Hematopoietic multipotent progenitor cell treated with erythropoietin and hydrocortisone succinate and interleukin-3 and kit ligand, for 8 days (in vitro differentiated cells): ENCODE measurements at regions not wholly inside any gene's neighbourhood (a gene's known extent, or its start where the extent isn't known, plus 50 kb on each side); places are given as distances from the start of the nearest gene placed in this dataset.

Source experiments
- DNase-seq: peaks from one replicate; pipeline ENCODE4 v3.0.0-alpha.2; 2015

DNA sequence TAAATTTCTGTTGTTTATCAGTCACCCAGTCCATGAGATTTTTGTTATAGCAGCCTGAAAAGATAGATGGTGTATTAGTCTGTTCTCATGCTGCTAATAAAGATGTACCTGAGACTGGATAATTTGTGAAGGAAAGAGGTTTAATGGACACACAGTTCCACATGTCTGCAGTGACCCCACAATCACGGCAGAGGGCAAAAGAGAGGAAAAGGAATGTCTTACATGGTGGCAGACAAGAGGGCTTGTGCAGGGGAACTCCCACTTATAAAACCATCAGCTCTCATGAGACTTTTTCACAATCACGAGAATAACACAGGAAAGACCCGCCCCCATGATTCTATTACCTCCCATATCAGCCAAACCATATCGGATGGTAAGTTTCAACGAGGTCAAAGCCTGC is 309.2 kb downstream of the LIG4 start:
- no peak for DNase-seq

GRCh38 chr13:107901996-107902562 is 313.3 kb downstream of the LIG4 start:
- DNase-seq: no peak

DNA sequence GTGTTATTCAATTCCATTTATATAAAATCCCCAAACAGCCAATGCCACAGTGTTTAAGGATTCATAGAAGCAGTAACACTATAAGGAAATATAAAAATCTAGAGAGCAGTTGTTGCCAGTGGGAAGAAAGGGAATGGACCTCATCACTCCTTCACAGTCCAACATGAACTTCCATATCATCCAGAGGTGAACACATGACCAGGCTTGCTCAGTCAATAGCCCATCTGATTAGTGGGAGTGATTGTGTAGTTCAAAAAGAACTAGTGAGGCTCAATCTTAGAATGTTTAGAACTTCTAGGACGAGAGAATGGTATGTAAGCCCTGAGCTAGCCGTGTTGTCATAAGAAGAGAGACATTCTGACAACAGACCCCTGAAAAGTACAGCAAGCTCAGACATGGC is 314.1 kb downstream of the LIG4 start:
- no peak for DNase-seq

DNA sequence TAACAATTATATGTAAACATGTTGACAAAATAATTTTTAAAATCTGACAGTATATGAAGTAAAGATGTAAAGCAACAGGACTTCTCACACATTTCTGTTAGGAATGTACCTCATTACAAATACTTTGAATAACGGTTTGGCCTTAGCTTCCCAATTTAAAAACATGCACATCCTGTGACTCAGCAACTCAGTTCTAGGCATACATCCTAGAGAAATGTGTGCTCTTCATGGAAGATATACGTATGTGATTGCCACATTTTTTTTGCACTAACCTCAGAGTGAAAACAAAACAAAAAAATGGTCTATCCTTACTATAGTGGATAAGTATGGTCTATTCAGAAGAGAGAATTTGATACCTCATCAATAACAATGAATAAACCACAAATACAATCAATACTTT is 314.6 kb downstream of the LIG4 start:
- DNase-seq: no peak

DNA sequence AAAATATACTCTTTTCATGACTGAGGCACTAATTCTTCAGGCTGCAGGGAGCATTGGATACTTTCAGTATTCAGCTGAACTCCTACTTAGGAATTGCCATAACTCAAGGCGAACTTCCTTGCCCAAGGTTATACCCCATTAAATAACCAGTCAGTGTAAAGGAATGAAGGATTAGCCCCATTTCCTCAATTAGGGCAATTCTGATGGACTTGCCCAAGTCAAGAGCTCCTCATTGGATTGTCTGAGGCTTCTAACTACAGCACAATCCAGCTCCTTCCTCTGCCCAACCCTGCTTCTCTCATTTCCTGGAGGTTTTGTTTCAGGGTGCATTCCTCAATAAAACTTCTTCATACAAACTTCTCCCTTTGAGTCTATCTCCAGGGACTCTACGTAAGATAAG is 329.2 kb downstream of the LIG4 start:
- no peak for DNase-seq

DNA sequence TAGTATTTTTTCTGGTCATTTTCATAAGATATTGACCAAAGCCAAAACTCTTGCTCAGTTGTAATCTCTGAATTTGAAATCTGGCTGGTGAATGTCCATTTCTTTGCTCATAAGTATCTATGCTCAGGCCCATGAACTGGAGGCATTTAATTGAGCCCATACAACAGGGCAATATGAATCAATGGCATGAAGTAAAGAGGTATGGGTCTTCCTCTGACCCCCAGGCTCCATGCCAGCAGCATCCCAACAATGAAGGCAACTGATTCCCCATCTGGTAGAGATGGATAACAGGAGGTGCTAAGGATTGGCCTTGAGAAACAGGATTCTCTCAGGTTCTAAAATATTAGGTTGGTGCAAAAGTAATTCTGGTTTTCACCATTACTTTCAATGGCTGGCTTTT is 330.8 kb downstream of the LIG4 start:
- no peak for DNase-seq

DNA sequence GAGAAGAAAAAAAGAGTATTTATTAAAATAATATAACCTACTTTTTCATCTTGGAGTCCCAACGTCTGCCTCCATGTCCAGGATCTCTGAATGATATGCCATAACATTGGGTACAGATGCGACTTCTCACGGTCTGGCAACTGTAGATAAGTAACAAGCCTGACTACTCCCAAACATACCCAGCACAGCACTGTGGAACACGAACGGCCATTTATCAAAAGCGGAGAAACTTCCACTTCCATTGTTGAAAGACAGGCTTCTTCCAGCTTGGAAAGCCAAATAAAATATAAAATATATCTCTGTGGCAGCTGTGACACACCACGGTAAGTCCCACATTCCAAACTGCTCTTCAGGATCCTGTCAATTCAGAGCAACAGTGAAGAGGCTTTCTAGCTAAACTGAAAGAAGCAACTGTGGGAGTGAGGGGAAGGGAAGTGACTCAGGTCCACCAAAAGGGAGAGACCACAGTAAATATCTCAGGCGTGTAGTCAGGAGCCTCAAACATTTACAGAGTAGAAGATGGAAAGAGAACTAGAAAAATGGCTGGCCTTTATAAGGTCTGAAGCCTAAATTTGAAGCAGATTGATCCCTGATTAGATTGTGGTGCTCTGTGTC is 331.7 kb downstream of the LIG4 start:
- DNase-seq: no peak

- no peak for DNase-seq
Observed at GRCh38 chr13:107882708-107883560, 332.4 kb downstream of the LIG4 start.

DNA sequence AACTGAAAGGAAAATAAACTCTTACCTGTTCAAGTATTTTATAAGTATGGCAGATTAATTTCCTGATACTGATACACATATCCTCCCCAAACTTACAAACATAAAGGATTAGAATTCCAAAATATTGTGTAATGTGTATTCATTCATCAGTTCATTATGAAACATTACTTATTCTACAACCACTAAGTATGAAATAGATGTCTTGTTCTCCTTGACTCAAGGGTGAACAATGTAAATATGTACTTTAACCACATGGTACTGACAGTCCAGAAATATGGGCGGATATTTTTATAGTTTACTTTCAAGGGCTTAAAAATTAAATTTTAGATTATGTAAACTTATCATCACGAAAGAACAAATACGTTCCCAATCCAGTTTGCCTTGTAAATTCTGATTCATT is 334.0 kb downstream of the LIG4 start:
- DNase-seq: no peak

DNA sequence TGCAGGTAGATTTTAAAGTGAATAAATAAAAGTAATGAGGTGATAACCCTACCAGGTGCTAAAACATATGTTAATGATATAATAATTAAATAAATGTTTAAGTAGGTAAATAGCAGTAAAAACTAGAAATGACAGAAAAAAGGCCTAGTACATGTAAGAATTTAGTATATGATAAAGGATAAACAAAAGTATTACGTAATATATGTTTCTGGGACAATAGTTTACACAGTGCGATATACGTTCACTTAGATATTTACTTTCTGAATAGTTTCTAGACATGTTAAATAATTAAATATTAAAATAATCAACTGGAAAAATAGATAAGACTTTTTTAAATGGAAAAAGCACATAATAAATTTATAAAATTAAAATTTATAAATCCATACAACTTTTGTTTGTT is 340.9 kb downstream of the LIG4 start:
- DNase-seq: no peak

- DNase-seq: no peak
Observed at GRCh38 chr13:107873926-107874325, 341.4 kb downstream of the LIG4 start.

DNA sequence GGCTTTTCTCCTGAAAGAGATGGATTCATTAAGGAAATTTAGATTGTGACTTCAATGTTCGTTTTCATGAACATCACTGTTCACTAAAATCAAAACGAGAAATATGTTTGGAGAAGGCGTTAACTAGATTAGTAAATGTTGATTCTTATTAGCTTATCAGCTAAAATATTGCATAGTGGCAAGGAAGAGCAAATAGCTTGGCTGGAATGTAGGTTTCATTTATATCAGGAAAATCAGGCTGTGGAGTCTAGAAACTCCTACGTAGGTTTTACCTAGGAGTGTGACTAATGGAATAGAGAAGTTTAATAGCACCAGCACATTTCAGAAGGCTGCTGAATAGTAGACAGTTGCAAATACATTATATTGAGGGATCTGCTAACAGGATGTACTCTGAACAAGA is 344.9 kb downstream of the LIG4 start:
- DNase-seq: no peak

DNA sequence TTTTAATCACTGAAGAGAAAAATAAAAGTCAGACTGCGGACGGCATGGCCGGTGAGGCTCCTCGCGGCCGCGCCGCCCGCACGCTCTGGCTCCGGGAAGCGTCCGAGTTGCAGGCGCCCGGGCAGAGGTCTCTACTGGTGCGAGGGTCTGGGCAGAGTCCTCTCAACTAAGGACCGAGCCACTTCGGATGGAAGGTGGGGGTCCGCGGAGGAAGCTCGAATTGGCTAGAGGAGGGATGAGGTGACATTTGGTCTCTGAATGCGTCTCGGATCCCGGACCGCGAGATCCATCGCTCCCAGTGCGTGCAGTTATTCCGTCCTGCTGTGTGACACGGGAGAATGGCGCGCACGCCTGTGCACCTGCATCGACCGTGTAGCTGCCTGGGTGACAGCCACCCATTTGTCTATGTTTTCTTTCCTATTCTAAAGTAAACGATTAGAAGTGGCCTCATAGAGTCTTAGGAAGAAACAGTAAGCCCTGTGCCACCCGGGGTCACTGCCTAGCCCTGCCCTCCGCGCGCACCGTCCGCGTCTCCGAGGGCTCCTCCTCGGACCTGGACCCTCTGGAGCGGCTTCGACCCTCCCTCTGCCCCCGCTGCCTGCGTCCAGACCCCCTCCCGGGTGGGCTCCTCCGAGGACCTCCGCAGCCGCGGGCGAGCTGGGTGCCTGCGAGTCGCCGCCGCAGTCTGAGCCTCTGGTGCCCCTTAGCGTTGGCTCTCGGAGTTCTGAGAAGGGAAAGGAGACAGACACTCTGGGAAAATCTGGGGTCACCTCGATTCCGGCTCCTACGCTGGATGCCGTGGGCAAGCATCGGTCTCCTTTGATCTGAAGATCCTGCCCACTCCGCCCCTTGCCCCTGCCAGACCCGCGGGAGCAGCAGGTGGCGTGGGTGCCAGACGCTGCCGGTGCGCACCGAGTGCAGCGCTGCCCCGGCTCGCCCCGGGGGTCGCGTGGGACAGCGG is 347.4 kb downstream of the LIG4 start:
- DNase-seq: peak; percentile 1

DNA sequence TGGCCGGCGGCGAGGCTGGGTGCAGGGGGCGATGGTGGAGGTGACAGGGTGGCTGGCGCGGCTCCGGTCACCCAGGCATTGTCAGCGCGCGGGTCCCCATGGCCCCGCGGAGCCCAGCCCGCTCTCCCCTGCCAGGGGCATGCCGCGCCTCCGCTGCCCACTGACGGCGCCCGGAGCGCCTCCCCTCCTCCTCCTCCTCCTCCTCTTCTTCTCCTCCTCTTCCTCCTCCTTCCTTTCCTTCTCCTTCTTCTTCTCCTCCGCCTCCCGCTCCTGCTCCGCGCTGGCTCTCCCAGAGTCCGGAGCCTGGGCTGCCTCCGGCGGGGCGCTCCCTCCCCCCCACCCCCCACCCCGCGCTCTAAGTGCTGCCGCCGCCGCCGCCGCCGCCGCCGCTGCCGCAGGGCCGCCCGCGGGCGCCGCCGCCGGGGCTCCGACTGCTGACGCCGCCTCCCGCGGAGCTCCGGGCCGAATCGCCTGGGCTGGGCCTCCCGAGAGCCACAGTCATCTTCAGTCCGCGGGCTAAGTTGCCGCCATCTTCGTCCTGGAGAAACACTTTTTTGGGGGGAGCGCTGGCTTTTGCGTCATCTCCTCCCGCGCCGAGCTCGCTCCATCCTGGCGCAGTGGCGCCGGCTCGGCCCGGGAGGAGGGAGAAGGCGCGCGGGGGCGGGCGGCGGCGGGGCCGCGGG is 348.3 kb downstream of the LIG4 start:
- no peak for DNase-seq

GRCh38 chr13:107866032-107866940 is 349.1 kb downstream of the LIG4 start:
- DNase-seq: no peak

GRCh38 chr13:107865643-107866031 is 349.7 kb downstream of the LIG4 start:
- DNase-seq: no peak

- DNase-seq: no peak
Observed at GRCh38 chr13:107865318-107865575, 350.1 kb downstream of the LIG4 start.

DNA sequence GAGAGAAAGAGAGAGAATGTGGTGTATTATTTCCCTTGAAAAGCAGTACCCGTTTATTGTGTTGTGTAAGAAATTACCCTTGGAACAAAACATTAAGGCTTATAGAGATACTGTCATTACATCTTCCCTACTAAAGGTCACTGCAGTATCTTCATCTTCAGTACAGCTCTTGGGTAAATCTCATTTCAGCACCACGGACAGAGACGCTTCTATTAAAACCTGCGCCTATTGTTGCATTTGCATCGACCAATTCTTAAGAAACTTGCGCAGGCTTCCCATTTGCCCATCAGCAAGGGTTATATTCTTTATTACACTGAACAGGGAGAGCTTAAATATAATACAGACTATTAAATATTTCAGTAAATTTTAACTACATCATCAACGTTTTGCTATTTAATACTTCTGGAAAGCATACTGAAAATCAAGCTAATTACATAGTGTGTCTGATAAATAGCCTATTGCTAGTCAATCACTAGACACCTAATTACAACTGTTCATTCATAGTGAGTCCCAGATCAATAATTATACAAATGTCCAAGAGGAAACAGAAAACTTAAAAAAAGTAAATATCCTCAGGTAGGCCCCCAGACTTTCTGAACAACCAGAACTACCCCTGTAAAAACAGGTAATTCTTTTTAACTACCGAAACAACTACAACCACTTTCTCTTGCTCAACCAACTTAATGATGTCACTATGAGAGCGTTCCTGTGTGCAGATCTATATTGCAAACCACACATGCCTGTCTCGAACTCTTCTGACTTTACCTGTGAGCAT is 350.6 kb downstream of the LIG4 start:
- DNase-seq: peak; percentile 42

GRCh38 chr13:107860284-107860683 is 355.1 kb downstream of the LIG4 start:
- DNase-seq: no peak

DNA sequence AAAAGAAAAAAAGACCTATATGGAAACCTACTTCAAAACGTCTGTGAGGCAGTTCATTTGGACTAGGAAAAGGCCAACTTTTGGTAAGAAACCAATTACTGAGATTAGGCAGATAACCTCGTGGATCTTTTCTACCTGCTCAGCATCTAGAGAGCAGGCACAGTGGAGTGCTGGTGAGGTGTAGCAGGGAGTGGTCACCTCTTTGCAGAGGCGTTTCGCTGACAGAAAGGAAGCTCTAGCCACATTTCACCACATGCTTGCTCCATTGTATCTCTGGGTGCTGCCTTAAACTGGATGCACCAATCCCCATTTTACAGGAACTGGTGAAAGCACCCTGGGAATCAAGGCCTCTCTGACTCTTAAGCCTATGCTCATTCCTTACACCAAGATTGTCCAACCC is 360.5 kb downstream of the LIG4 start:
- no peak for DNase-seq

DNA sequence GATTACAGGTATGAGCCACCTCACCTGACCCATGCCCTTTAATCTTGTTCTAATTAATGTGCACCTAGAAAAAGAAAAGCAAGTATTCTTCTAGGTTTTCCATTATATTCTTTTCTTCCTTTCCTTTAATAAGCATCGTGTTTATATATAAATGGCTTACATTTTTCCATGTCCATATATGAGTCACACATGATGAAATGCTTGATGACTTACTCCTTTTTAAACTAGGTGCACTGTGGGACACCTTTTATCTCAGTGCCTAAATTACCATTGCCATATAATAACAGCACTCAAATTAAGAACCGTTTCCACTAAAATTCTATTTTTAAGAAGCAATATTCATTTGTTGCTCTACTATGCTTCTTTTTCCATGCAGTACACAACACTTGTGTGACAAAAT is 363.3 kb downstream of the LIG4 start:
- no peak for DNase-seq
